ENCODE measurements at regions not wholly inside any gene's neighbourhood (a gene's known extent, or its start where the extent isn't known, plus 50 kb on each side); places are given as distances from the start of the nearest gene placed in this dataset.

- TF ChIP-seq CTCF (IDR thresholded peaks at IDR 0.05) (no peak), EP300 (IDR thresholded peaks at IDR 0.05) (no peak), POLR2A (IDR thresholded peaks at IDR 0.05) (no peak)
Measured at GRCh38 chr3:56954125-56954524, 106.3 kb upstream of the SPATA12 start.

Measured in suprapubic skin (tissue), 3 donors.